ENCODE measurements at regions not wholly inside any gene's neighbourhood (a gene's known extent, or its start where the extent isn't known, plus 50 kb on each side); places are given as distances from the start of the nearest gene placed in this dataset.

GRCh38 chr4:130675266-130675665 lies 1579.3 kb downstream of the C4orf33 start:
- TF ChIP-seq POLR2A (IDR thresholded peaks at IDR 0.05; ENCODE audit: extremely low read depth, insufficient read length), result no peak
- no peak for TF ChIP-seq CTCF (IDR thresholded peaks at IDR 0.05; ENCODE audit: low read depth, low read length)
- no peak for TF ChIP-seq MAX (IDR thresholded peaks at IDR 0.05; ENCODE audit: low read depth, low read length)
